GM23338 (cell line): ENCODE measurements at regions not wholly inside any gene's neighbourhood (a gene's known extent, or its start where the extent isn't known, plus 50 kb on each side); places are given as distances from the start of the nearest gene placed in this dataset.

Experiments
- ATAC-seq: fragments of 200-7000 bp; cut with Tn5 transposase; 3 replicates; pipeline ENCODE4 v1.9.1; 2020
- DNase-seq: peaks from one replicate; pipeline ENCODE4 v3.0.0-alpha.2; 2015; ENCODE audit warnings: low spot score
- H2AFZ ChIP-seq: fragments of 200-600 bp; sonication (generic); 2 replicates; pipeline ENCODE4 v1.8.0; 2016; ENCODE audit warnings: antibody characterized with exemption, mild to moderate bottlenecking, moderate library complexity
- H3F3A ChIP-seq: fragments of 200-600 bp; sonication (generic); replicated peaks from 2 replicates; pipeline ENCODE4 v1.8.0; 2017; ENCODE audit warnings: antibody characterized with exemption, mixed run types, low read depth
- H3K27ac ChIP-seq: fragments of 200-600 bp; sonication (generic); 2 replicates; pipeline ENCODE4 v1.6.1; 2016; ENCODE audit warnings: low read depth
- H3K27me3 ChIP-seq: fragments of 200-600 bp; sonication (generic); 2 replicates; pipeline ENCODE4 v1.8.0; 2016; ENCODE audit warnings: mild to moderate bottlenecking, mixed run types, moderate library complexity; ENCODE audit not compliant: insufficient read depth
- H3K36me3 ChIP-seq: fragments of 200-600 bp; sonication (generic); 2 replicates; pipeline ENCODE4 v1.8.0; 2016; ENCODE audit warnings: mild to moderate bottlenecking; ENCODE audit not compliant: insufficient read depth
- H3K4me1 ChIP-seq: fragments of 200-600 bp; sonication (generic); 2 replicates; pipeline ENCODE4 v1.8.0; 2016; ENCODE audit warnings: mild to moderate bottlenecking, moderate library complexity; ENCODE audit not compliant: insufficient read depth
- H3K4me2 ChIP-seq: fragments of 200-600 bp; sonication (generic); 2 replicates; pipeline ENCODE4 v1.7.1; 2017; ENCODE audit warnings: mixed run types
- H3K4me3 ChIP-seq: fragments of 200-600 bp; sonication (generic); 2 replicates; pipeline ENCODE4 v1.6.1; 2016; ENCODE audit warnings: mixed run types
- H3K79me2 ChIP-seq: fragments of 200-600 bp; sonication (generic); replicated peaks from 2 replicates; pipeline ENCODE4 v1.8.0; 2017; ENCODE audit warnings: mild to moderate bottlenecking; ENCODE audit not compliant: insufficient read depth
- H3K9me2 ChIP-seq: fragments of 200-600 bp; sonication (generic); 2 replicates; pipeline ENCODE4 v1.8.0; 2017; ENCODE audit not compliant: insufficient read depth
- H4K20me1 ChIP-seq: fragments of 200-600 bp; sonication (generic); replicated peaks from 2 replicates; pipeline ENCODE4 v1.8.0; 2017; ENCODE audit warnings: mild to moderate bottlenecking; ENCODE audit not compliant: insufficient read depth
- H3K27ac Mint-ChIP-seq: 2 replicates; pipeline ENCODE4 v1.8.0; 2020; ENCODE audit warnings: inconsistent platforms, mild to moderate bottlenecking, moderate library complexity, mixed read lengths
- H3K27me3 Mint-ChIP-seq: 3 replicates; pipeline ENCODE4 v1.8.0; 2022; ENCODE audit warnings: low read depth, mild to moderate bottlenecking, moderate library complexity, mixed read lengths, inconsistent platforms; ENCODE audit not compliant: insufficient read depth, poor library complexity
- H3K36me3 Mint-ChIP-seq: 3 replicates; pipeline ENCODE4 v1.8.0; 2021; ENCODE audit warnings: low read depth, mild to moderate bottlenecking, inconsistent platforms, moderate library complexity, mixed read lengths
- H3K4me1 Mint-ChIP-seq: 3 replicates; pipeline ENCODE4 v1.8.0; 2020; ENCODE audit warnings: mild to moderate bottlenecking, inconsistent platforms, mixed read lengths
- H3K4me3 Mint-ChIP-seq: 3 replicates; pipeline ENCODE4 v1.8.0; 2021; ENCODE audit warnings: moderate library complexity, mild to moderate bottlenecking, inconsistent platforms, mixed read lengths
- H3K9me3 Mint-ChIP-seq: 3 replicates; pipeline ENCODE4 v1.8.0; 2020; ENCODE audit warnings: moderate library complexity, mild to moderate bottlenecking, inconsistent platforms, mixed read lengths
- ETS1 ChIP-seq: IDR thresholded peaks from 2 replicates; pipeline ENCODE4 v1.6.1; 2016; ENCODE audit warnings: antibody characterized with exemption
- NANOG ChIP-seq: IDR thresholded peaks from 2 replicates; pipeline ENCODE4 v1.6.1; 2016; ENCODE audit warnings: antibody characterized with exemption, borderline replicate concordance
- REST ChIP-seq: IDR thresholded peaks from one replicate; pipeline ENCODE4 v1.6.1; 2018; ENCODE audit warnings: antibody characterized with exemption; ENCODE audit not compliant: unreplicated experiment
- ZNF114 ChIP-seq: fragments of 250-450 bp; sonication (Bioruptor Pico); IDR thresholded peaks from 2 replicates; pipeline ENCODE4 v1.5.0; 2020; ENCODE audit warnings: mild to moderate bottlenecking, moderate library complexity
- ZNF462 ChIP-seq: fragments of 250-450 bp; sonication (Bioruptor Pico); IDR thresholded peaks from 2 replicates; pipeline ENCODE4 v1.5.0; 2020; ENCODE audit warnings: mild to moderate bottlenecking, moderate library complexity

- no peak for TF ChIP-seq ZNF462 (CRISPR knock-in tag)
Measured at GRCh38 chr10:123485341-123485960, 180.7 kb upstream of the GPR26 start (continued).

GRCh38 chr10:123488436-123488835 lies 177.7 kb upstream of the GPR26 start:
- ATAC-seq (no peak), DNase-seq (no peak)
- Mint-ChIP-seq H3K27ac (no peak overlapping the region), H3K9me3 (no peaks in the 10 kb centered on the region; the same call in 2 of the 3 replicates), H3K27me3 (peaks cover 3% of the 10 kb centered on the region), H3K4me1 (peaks cover 19% of the 10 kb centered on the region), H3K4me3 (no peak overlapping the region), H3K36me3 (no peaks in the 10 kb centered on the region; the same call in 2 of the 3 replicates)
- Histone ChIP-seq H3K27me3 (no peaks in the 10 kb centered on the region), H3K27ac (no peak overlapping the region), H3K36me3 (no peaks in the 10 kb centered on the region), H4K20me1 (no peaks in the 10 kb centered on the region), H3K9me2 (no peaks in the 10 kb centered on the region), H3K4me1 (peaks cover 3% of the 10 kb centered on the region; the same call in 1 of the 2 replicates), H2AFZ (no peak overlapping the region), H3F3A (no peaks in the 10 kb centered on the region), H3K4me2 (no peak overlapping the region), H3K79me2 (no peaks in the 10 kb centered on the region), H3K4me3 (no peak overlapping the region)
- TF ChIP-seq NANOG = no peak
- no peak for TF ChIP-seq ETS1
- TF ChIP-seq REST = no peak
- no peak for TF ChIP-seq ZNF114 (CRISPR knock-in tag)
